H1 (cell line): ENCODE measurements at regions not wholly inside any gene's neighbourhood (a gene's known extent, or its start where the extent isn't known, plus 50 kb on each side); places are given as distances from the start of the nearest gene placed in this dataset.

ENCODE experiments used
- CBX5 ChIP-seq: fragments of 300-800, 300-1000 bp; sonication (generic); IDR thresholded peaks from 2 replicates; pipeline ENCODE4 v1.7.1; 2016; ENCODE audit warnings: antibody characterized with exemption, low read length, low read depth
- CHD2 ChIP-seq: IDR thresholded peaks from 2 replicates; pipeline ENCODE4 v1.6.1; 2012; ENCODE audit warnings: low read length, improper control_type of control experiment
- EZH2 ChIP-seq: fragments of 200-600 bp; sonication (generic); IDR thresholded peaks from 2 replicates; pipeline ENCODE4 v1.7.1; 2012; ENCODE audit warnings: low read depth, mild to moderate bottlenecking, moderate library complexity, low read length, inconsistent platforms; ENCODE audit not compliant: severe bottlenecking
- GABPA ChIP-seq: IDR thresholded peaks from 2 replicates; pipeline ENCODE4 v1.6.1; 2011; ENCODE audit warnings: mild to moderate bottlenecking, low read length, moderate library complexity, borderline replicate concordance; ENCODE audit not compliant: insufficient read depth
- HDAC2 ChIP-seq, 2 experiments: fragments of 300-600 bp in 1 of 2; sonication (generic) in 1 of 2; IDR thresholded peaks; 2 replicates each; pipeline ENCODE4 v1.6.1; 2011 to 2012; ENCODE audit warnings: low read depth in 2 of 2, low read length in 2 of 2, mild to moderate bottlenecking in 2 of 2, moderate library complexity in 2 of 2, borderline replicate concordance in 1 of 2, inconsistent platforms in 1 of 2
- PHF8 ChIP-seq: fragments of 200-600 bp; sonication (generic); conservative IDR thresholded peaks from 2 replicates; pipeline ENCODE4 v1.7.1; 2012; ENCODE audit warnings: low read depth, mild to moderate bottlenecking, inconsistent platforms, low read length, moderate library complexity
- POLR2A ChIP-seq, 2 experiments: IDR thresholded peaks; 1 replicate in 1 of 2; 2 replicates in 1 of 2; pipeline ENCODE4 v1.6.1; 2011; ENCODE audit warnings: low read depth in 2 of 2, low read length in 2 of 2, mild to moderate bottlenecking in 2 of 2; ENCODE audit errors: control extremely low read depth in 1 of 2
- POLR2AphosphoS5 ChIP-seq: IDR thresholded peaks from 2 replicates; pipeline ENCODE4 v1.6.1; 2011; ENCODE audit warnings: low read depth, low read length
- TAF1 ChIP-seq: IDR thresholded peaks from 2 replicates; pipeline ENCODE4 v1.6.1; 2011; ENCODE audit warnings: mild to moderate bottlenecking, low read depth, low read length
- TBP ChIP-seq: IDR thresholded peaks from 2 replicates; pipeline ENCODE4 v1.6.1; 2011; ENCODE audit warnings: low read depth, low read length, improper control_type of control experiment
- YY1 ChIP-seq: IDR thresholded peaks from 2 replicates; pipeline ENCODE4 v1.6.1; 2011; ENCODE audit warnings: low read depth, mild to moderate bottlenecking, low read length
- ZNF274 ChIP-seq: IDR thresholded peaks from 2 replicates; pipeline ENCODE4 v1.7.0; 2012; ENCODE audit warnings: low read length, borderline replicate concordance; ENCODE audit errors: extremely low read depth
- TF ChIP-seq, protein P1 (sequence below), 3 experiments: IDR thresholded peaks; 1 replicate in 2 of 3; 2 replicates in 1 of 3; pipeline versions ENCODE4 v1.5.1 to v1.6.1; 2011; ENCODE audit warnings: low read length in 3 of 3, mild to moderate bottlenecking in 3 of 3, inconsistent platforms in 2 of 3, low read depth in 1 of 3, moderate library complexity in 1 of 3; ENCODE audit not compliant: insufficient read depth in 1 of 3; ENCODE audit errors: control extremely low read depth in 1 of 3
- TF ChIP-seq, protein P2 (sequence below): IDR thresholded peaks from 2 replicates; pipeline ENCODE4 v1.6.1; 2011; ENCODE audit warnings: low read depth, mild to moderate bottlenecking, low read length; ENCODE audit not compliant: insufficient read depth

DNA sequence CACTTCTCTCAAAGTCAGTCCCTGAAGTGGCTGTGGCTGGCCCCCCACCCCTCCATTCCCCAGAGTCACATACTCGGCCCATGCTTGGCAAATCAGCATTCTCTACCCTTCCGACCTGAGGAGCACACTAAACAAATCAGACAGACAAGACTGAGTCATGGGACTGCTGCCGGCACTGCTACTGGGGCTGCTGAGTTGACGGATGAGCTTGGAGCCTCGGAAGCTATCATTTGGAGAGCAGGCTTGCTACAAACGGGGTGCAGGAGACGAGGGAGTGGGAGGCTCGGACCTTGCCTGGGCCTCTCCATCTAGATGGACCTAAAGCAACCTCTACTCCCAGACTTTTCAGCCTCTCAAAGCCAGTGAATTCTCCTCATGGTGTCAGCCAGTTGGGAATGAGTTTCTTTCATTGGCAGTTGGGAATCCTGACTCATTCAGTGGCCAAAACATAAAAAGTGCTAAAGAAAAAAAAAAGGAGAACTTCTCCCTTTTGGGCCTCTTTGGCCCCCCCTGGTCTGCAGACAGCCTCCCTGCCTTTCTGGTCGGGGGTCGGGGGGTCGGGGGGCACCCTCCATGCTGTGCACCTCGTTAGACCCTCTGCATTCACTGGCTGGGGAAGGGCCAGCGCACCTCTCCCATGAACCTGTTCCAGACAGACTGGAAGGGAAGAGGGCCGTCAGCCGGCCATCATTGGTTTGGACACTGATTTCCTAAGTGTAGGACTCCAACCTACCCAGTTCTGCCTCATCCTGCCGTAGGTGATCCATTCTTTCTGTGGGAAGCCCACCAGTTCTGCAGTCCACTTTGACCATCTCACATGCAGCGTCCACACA is 52.3 kb upstream of the COL13A1 start:
- no peak for TF ChIP-seq POLR2AphosphoS5
- TF ChIP-seq PHF8 = no peak
- TF ChIP-seq, protein P1, sequence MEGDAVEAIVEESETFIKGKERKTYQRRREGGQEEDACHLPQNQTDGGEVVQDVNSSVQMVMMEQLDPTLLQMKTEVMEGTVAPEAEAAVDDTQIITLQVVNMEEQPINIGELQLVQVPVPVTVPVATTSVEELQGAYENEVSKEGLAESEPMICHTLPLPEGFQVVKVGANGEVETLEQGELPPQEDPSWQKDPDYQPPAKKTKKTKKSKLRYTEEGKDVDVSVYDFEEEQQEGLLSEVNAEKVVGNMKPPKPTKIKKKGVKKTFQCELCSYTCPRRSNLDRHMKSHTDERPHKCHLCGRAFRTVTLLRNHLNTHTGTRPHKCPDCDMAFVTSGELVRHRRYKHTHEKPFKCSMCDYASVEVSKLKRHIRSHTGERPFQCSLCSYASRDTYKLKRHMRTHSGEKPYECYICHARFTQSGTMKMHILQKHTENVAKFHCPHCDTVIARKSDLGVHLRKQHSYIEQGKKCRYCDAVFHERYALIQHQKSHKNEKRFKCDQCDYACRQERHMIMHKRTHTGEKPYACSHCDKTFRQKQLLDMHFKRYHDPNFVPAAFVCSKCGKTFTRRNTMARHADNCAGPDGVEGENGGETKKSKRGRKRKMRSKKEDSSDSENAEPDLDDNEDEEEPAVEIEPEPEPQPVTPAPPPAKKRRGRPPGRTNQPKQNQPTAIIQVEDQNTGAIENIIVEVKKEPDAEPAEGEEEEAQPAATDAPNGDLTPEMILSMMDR (IDR thresholded peaks at IDR 0.05; ENCODE audit: control extremely low read depth in 1 of 3, insufficient read depth in 1 of 3, low read depth in 1 of 3, low read length in 3 of 3) = no peak
- no peak for TF ChIP-seq GABPA
- TF ChIP-seq TAF1 = no peak
- no peak for TF ChIP-seq CBX5
- TF ChIP-seq CHD2 = no peak
- no peak for TF ChIP-seq TBP
- no peak for TF ChIP-seq HDAC2 (IDR thresholded peaks at IDR 0.05; ENCODE audit: borderline replicate concordance in 1 of 2, low read depth in 2 of 2, low read length in 2 of 2)
- TF ChIP-seq ZNF274 = no peak
- TF ChIP-seq EZH2 = no peak
- no peak for TF ChIP-seq POLR2A (IDR thresholded peaks at IDR 0.05; ENCODE audit: control extremely low read depth in 1 of 2, low read depth in 2 of 2, low read length in 2 of 2)
- TF ChIP-seq, protein P2, sequence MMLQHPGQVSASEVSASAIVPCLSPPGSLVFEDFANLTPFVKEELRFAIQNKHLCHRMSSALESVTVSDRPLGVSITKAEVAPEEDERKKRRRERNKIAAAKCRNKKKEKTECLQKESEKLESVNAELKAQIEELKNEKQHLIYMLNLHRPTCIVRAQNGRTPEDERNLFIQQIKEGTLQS = no peak
- TF ChIP-seq YY1 = no peak
